ENCODE measurements at regions not wholly inside any gene's neighbourhood (a gene's known extent, or its start where the extent isn't known, plus 50 kb on each side); places are given as distances from the start of the nearest gene placed in this dataset. TPM values are rescaled to one million over a fixed set of nuclear protein-coding genes. Genes with fewer than 3 reads are reported as not detected.

Small RNAs in the stretch of these regions (microRNA-seq; reads per million reads assigned to microRNA genes)
- 0.51 reads per million for gene MIR5087 (ENCODE audit: borderline microRNAs expressed)
- gene MIR6077 (ENCODE audit: borderline microRNAs expressed), result not detected

Data from CD8-positive, alpha-beta T cell (primary cell).